BJ (cell line): ENCODE measurements at regions not wholly inside any gene's neighbourhood (a gene's known extent, or its start where the extent isn't known, plus 50 kb on each side); places are given as distances from the start of the nearest gene placed in this dataset.

Experiments used
- CTCF ChIA-PET: fragments of 350-600 bp; formaldehyde crosslinking; extraction: SDS; loops from one replicate; lab custom pipeline; 2021; ENCODE audit warnings: antibody characterized with exemption, inconsistent platforms; lab: Yijun Ruan, JAX
- POLR2A ChIA-PET: fragments of 300-600 bp; sonication (Branson Sonifier 250); formaldehyde crosslinking; extraction: SDS; loops from one replicate; lab custom pipeline; 2021; ENCODE audit warnings: antibody characterized with exemption; lab: Charles Lee
- DNase-seq: peaks from one replicate; pipeline ENCODE4 v3.0.0-alpha.2; 2011; ENCODE audit warnings: low read depth
- H3K27me3 ChIP-seq: 2 replicates; pipeline ENCODE4 v1.6.0; 2011; ENCODE audit warnings: low read length; ENCODE audit not compliant: control insufficient read depth, insufficient read depth
- H3K36me3 ChIP-seq: 2 replicates; pipeline ENCODE4 v1.5.1; 2011; ENCODE audit warnings: low read length; ENCODE audit not compliant: control insufficient read depth, insufficient read depth
- H3K4me3 ChIP-seq: 2 replicates; pipeline ENCODE4 v1.5.1; 2011; ENCODE audit warnings: low read depth, mild to moderate bottlenecking, control low read depth, low read length
- TF ChIP-seq, protein P1 (sequence below): IDR thresholded peaks from 2 replicates; pipeline ENCODE4 v1.5.1; 2011; ENCODE audit warnings: low read depth, mild to moderate bottlenecking, control low read depth, inconsistent platforms, low read length, moderate library complexity; ENCODE audit not compliant: insufficient read depth

DNA sequence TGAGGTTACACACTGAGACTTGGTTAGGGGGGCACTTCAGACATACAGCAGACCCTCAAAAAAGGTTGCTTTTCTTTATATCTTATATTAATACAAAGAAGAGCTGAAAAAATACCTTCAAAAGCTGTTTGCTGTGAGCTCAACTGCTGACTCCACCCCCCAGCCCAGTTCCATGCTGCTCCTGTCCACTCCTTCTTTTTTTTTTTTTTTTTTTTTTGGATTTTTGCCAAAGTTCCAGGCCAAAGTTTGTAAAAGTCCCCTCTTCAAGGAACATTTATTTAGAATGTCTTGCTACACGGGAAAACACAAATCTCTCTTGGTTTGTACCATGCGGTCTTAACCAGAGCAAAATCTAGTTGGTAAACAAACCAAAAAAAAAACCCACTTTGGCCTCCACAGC lies 85.3 kb upstream of the AKAP12 start:
- H3K36me3 ChIP-seq: no peaks in the 10 kb centered on the region
- ChIA-PET POLR2A (no interaction called here), CTCF (no interaction called here)
- H3K27me3 ChIP-seq: peaks cover 1% of the 10 kb centered on the region; the same call in 1 of the 2 replicates
- no peak overlapping the region for H3K4me3 ChIP-seq
- TF ChIP-seq, protein P1, sequence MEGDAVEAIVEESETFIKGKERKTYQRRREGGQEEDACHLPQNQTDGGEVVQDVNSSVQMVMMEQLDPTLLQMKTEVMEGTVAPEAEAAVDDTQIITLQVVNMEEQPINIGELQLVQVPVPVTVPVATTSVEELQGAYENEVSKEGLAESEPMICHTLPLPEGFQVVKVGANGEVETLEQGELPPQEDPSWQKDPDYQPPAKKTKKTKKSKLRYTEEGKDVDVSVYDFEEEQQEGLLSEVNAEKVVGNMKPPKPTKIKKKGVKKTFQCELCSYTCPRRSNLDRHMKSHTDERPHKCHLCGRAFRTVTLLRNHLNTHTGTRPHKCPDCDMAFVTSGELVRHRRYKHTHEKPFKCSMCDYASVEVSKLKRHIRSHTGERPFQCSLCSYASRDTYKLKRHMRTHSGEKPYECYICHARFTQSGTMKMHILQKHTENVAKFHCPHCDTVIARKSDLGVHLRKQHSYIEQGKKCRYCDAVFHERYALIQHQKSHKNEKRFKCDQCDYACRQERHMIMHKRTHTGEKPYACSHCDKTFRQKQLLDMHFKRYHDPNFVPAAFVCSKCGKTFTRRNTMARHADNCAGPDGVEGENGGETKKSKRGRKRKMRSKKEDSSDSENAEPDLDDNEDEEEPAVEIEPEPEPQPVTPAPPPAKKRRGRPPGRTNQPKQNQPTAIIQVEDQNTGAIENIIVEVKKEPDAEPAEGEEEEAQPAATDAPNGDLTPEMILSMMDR: no peak
- DNase-seq: no peak

DNA sequence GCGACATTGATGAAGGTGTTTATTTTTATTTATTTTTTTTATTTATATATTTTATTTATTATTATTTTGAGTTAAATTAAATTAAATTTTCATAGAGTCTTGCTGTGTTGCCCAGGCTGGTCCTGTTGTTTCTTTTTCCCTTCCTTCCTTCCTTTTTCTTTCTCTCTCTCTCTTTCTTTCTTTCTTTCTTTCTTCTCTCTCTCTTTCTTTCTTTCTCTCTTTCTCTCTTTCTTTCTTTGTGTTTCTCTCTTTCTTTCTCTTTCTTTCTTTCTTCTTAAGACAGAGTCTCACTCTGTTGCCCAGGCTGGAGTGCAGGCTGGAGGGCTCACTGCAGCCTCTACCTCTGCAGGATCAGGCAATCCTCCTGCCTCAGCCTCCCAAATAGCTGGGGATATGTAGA lies 84.7 kb upstream of the AKAP12 start:
- H3K4me3 ChIP-seq: no peak overlapping the region
- no peaks in the 10 kb centered on the region for H3K36me3 ChIP-seq
- ChIA-PET POLR2A (no interaction called here), CTCF (interaction anchor here (0.6 kb wide), 1 partner anchor 150 kb away, joined by 3 read pairs; no protein-coding TSS in a partner anchor)
- TF ChIP-seq, protein P1: no peak
- no peak for DNase-seq
- peaks cover 1% of the 10 kb centered on the region; the same call in 1 of the 2 replicates for H3K27me3 ChIP-seq

DNA sequence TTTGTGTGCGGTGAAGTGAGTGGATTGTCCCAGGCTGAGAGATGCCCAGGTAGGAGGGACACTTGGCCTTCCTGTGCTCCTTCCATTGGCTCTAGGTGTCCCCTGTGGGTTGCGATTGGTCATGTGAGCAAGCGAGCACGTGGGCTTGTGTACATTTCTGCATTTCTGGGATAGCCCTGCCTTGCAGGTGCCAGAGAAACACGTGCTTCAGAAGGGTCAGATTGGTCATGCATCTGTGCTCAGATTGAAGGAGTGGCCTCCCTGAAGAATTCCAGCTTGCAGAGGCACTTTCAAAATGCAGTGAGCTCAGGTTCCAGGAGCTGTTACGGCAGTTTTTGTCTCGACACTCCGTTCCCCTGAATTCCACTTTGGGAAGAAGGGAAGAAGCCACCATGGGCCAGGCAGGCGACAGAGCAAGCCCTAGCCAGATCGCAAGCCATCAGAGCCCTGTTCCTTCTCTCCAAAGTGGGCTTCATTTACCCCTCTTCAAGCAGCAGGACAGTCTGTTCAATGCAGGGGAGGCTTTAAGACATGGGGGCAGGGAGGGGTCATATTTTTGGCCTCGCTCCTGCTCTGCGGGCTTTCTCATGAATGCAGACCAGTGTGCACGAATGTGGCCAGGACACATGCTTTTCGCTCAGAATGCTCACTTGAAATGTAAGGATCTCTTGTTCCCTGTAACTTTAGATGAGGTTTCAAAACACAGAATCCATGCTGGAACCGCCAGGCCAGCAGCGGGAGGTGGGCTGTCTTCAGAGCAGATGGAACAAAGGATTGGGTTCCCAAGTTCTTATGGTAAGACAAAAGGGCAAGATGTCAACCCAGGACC lies 78.6 kb upstream of the AKAP12 start:
- peaks cover 8% of the 10 kb centered on the region for H3K27me3 ChIP-seq
- no peak overlapping the region for H3K4me3 ChIP-seq
- DNase-seq: no peak
- ChIA-PET POLR2A (no interaction called here), CTCF (interaction anchor here (0.9 to 1.7 kb wide), 2 partner anchors 10 to 12 kb away, joined by 4 to 5 read pairs; no protein-coding TSS in a partner anchor)
- H3K36me3 ChIP-seq: no peaks in the 10 kb centered on the region
- TF ChIP-seq, protein P1: no peak

DNA sequence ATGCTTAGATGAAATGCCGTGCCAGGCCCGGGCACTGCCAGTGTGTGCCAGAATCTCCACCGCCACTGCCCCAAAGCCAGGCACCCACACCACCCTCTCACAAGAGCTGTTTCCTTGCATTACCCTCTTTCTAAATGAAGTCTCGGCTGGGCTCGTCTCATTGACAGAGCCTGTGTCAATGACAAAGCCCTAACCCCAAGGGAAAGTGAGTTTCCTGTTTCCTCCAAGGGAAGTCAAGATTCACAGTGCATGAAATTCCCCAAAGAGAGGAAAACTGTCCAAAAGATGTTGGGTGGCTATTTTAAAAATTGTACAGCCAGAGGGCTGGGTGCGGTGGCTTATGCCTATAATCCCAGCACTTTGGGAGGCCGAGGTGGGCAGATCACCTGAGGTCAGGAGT lies 75.4 kb upstream of the AKAP12 start:
- Histone ChIP-seq H3K36me3 (no peaks in the 10 kb centered on the region), H3K27me3 (peaks cover 9% of the 10 kb centered on the region), H3K4me3 (no peak overlapping the region)
- CTCF ChIA-PET: interaction anchor here (0.6 kb wide), 1 partner anchor 16 kb away, joined by 4 read pairs; no protein-coding TSS in a partner anchor
- DNase-seq: no peak
- POLR2A ChIA-PET: no interaction called here
- TF ChIP-seq, protein P1: no peak

DNA sequence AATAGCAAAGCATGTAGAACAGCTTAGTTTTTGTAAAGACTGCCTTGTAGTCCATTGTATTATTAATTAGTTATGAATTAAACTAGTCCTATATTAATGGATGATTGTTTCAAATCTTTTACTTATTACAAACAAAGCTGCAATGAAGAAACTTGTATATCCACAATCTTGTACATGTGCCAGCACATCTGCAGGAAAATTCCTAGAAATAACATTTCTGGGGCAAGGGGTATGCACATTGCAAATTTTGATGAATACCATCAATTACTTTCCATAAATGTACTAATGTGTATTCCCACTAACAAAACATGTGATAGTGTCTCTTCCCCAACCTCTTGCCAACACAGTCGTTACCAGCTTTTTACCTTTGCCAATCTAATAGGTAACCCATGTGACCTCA lies 73.6 kb upstream of the AKAP12 start:
- TF ChIP-seq, protein P1: no peak
- CTCF ChIA-PET: interaction anchor here (0.6 kb wide), 1 partner anchor 44 kb away, joined by 3 read pairs; no protein-coding TSS in a partner anchor

More for the DNA sequence above, 73.6 kb upstream of the AKAP12 start:
- no peak for DNase-seq
- no peaks in the 10 kb centered on the region for H3K36me3 ChIP-seq
- no peak overlapping the region for H3K4me3 ChIP-seq
- POLR2A ChIA-PET: no interaction called here
- peaks cover 3% of the 10 kb centered on the region for H3K27me3 ChIP-seq
